Esophagus squamous epithelium (tissue), 4 donors: ENCODE measurements at regions not wholly inside any gene's neighbourhood (a gene's known extent, or its start where the extent isn't known, plus 50 kb on each side); places are given as distances from the start of the nearest gene placed in this dataset.

Source experiments
- CTCF ChIP-seq, 6 experiments: fragments of 450-650 bp in 4 of 6; fragments of 200-600 bp in 2 of 6; sonication (generic) in 2 of 6; IDR thresholded peaks; one replicate each; pipeline ENCODE4 v1.5.1; 2016 to 2019; ENCODE audit warnings: antibody characterized with exemption in 6 of 6, mild to moderate bottlenecking in 4 of 6, moderate library complexity in 4 of 6
- POLR2A ChIP-seq, 4 donors: fragments of 450-650 bp; IDR thresholded peaks; one replicate each; pipeline ENCODE4 v1.6.1; 2017; ENCODE audit warnings: antibody characterized with exemption in 4 of 4, mild to moderate bottlenecking in 4 of 4, moderate library complexity in 3 of 4

GRCh38 chr10:51007781-51008180, 66.5 kb upstream of the PRKG1 start:
- no peak for TF ChIP-seq CTCF (IDR thresholded peaks at IDR 0.05)
- no peak for TF ChIP-seq POLR2A (IDR thresholded peaks at IDR 0.05)
